Mammary epithelial cell (primary cell): ENCODE measurements at regions not wholly inside any gene's neighbourhood (a gene's known extent, or its start where the extent isn't known, plus 50 kb on each side); places are given as distances from the start of the nearest gene placed in this dataset.

Source experiments
- CTCF ChIP-seq, 2 donors: IDR thresholded peaks in 1 of 2; conservative IDR thresholded peaks in 1 of 2; 2 replicates each; pipeline ENCODE4 v1.5.1; 2011 to 2012; ENCODE audit warnings: inconsistent platforms in 2 of 2, low read length in 2 of 2, mild to moderate bottlenecking in 2 of 2, control low read depth in 1 of 2, low read depth in 1 of 2; ENCODE audit not compliant: insufficient read depth in 1 of 2; ENCODE audit errors: extremely low read depth in 1 of 2
- EZH2 ChIP-seq: IDR thresholded peaks from 2 replicates; pipeline ENCODE4 v1.6.1; 2012; ENCODE audit warnings: low read length, inconsistent platforms, borderline replicate concordance

- TF ChIP-seq CTCF (conservative IDR thresholded peaks at IDR 0.05 in 1 of 2, IDR thresholded peaks at IDR 0.05 in 1 of 2; ENCODE audit: extremely low read depth in 1 of 2, insufficient read depth in 1 of 2, low read depth in 1 of 2, low read length in 2 of 2) (no peak), EZH2 (no peak)
These were observed 755.5 kb downstream of the GBE1 start for GRCh38 chr3:81005992-81006391.
